Lower lobe of right lung (tissue), 2 donors: ENCODE measurements at regions not wholly inside any gene's neighbourhood (a gene's known extent, or its start where the extent isn't known, plus 50 kb on each side); places are given as distances from the start of the nearest gene placed in this dataset.

Experiments used
- ATAC-seq, 2 donors: fragments of 200-7000 bp; cut with Tn5 transposase; one replicate each; pipeline ENCODE4 v1.9.1; 2020 to 2022; ENCODE audit warnings: mild to moderate bottlenecking in 2 of 2, moderate library complexity in 2 of 2
- DNase-seq: peaks from one replicate; pipeline ENCODE4 v3.0.0-alpha.2; 2020
- H3K27ac ChIP-seq: fragments of 200-600 bp; one replicate; pipeline ENCODE4 v1.8.0; 2022
- H3K27me3 ChIP-seq: fragments of 200-600 bp; one replicate; pipeline ENCODE4 v1.8.0; 2022; ENCODE audit warnings: low read depth
- H3K36me3 ChIP-seq: fragments of 200-600 bp; one replicate; pipeline ENCODE4 v1.8.0; 2022; ENCODE audit warnings: mild to moderate bottlenecking
- H3K4me1 ChIP-seq: fragments of 200-600 bp; one replicate; pipeline ENCODE4 v1.8.0; 2022
- H3K4me3 ChIP-seq: fragments of 200-600 bp; one replicate; pipeline ENCODE4 v1.8.0; 2022; ENCODE audit warnings: mild to moderate bottlenecking
- H3K9me3 ChIP-seq: fragments of 200-600 bp; one replicate; pipeline ENCODE4 v1.8.0; 2022
- intact Hi-C: fragments of 100-400 bp; cut with DNase I; formaldehyde crosslinking; loops from one replicate; pipeline ENCODE4 v1.11.0; 2022
- TF ChIP-seq, protein P1 (sequence below): fragments of 200-600 bp; IDR thresholded peaks from one replicate; pipeline ENCODE4 v1.8.0; 2022; ENCODE audit warnings: antibody characterized with exemption, mild to moderate bottlenecking
- donor health status: DM: no; HTN: yes; CAD: no; lungs with severe emphysema.

DNA sequence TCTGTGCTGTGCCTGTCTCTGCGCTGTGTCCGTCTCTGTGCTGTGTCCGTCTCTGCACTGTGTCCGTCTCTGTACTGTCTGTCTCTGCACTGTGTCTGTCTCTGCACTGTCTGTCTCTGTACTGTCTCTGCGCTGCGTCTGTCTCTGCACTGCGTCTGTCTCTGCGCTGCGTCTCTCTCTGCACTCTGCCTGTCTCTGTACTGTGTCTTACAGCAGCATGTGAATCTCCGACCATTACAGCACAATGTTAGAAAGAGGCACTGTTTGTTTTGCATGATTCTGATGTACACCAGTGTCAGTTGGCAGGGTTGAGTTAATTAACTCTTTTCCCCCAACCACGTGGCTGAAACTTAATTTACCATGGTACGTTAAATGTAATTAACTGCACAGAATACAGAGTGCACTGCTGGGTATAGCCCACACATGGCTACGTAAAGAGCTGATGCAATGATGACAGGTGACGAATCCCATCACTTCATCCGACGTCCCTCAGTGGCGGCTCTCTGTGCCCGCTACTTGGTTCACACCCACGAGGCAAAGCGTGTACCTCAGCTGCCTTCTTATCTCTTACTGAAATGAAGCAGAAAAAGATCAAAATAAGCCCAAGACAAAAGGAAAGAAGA lies 127.7 kb upstream of the SFSWAP start:
- Histone ChIP-seq H3K27me3 (peaks cover 21% of the 10 kb centered on the region), H3K36me3 (no peaks in the 10 kb centered on the region), H3K27ac (no peak overlapping the region), H3K4me3 (no peak overlapping the region), H3K9me3 (no peaks in the 10 kb centered on the region), H3K4me1 (no peaks in the 10 kb centered on the region)
- TF ChIP-seq, protein P1, sequence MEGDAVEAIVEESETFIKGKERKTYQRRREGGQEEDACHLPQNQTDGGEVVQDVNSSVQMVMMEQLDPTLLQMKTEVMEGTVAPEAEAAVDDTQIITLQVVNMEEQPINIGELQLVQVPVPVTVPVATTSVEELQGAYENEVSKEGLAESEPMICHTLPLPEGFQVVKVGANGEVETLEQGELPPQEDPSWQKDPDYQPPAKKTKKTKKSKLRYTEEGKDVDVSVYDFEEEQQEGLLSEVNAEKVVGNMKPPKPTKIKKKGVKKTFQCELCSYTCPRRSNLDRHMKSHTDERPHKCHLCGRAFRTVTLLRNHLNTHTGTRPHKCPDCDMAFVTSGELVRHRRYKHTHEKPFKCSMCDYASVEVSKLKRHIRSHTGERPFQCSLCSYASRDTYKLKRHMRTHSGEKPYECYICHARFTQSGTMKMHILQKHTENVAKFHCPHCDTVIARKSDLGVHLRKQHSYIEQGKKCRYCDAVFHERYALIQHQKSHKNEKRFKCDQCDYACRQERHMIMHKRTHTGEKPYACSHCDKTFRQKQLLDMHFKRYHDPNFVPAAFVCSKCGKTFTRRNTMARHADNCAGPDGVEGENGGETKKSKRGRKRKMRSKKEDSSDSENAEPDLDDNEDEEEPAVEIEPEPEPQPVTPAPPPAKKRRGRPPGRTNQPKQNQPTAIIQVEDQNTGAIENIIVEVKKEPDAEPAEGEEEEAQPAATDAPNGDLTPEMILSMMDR: no peak
- DNase-seq (no peak), ATAC-seq (no peak)
- intact Hi-C loops: no loop called here

DNA sequence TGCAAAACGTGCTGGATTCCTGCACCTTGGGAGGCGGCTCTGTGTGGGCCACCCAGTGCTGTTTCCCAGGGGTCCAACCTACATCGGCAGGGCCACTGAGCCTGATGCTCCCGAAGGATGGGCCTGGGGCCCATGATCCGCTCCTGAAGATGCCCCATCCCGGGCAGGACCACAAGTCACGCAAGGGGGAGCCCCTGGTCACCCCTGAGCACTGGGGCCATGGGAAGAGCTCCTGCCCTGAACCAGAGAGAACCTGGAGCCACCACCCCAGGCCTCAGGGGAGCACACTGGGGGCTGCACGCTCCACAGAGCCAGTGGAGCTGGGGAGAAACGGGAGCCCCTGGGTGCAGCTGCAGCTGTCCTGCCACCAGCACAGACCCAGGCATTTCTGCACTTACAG lies 124.6 kb upstream of the SFSWAP start:
- H3K4me1 ChIP-seq: no peaks in the 10 kb centered on the region
- intact Hi-C loops: no loop called here
- H3K4me3 ChIP-seq: no peak overlapping the region
- TF ChIP-seq, protein P1: no peak
- H3K27ac ChIP-seq: no peak overlapping the region
- DNase-seq (no peak), ATAC-seq (peak in 1 of 2 donors; percentile 13)
- peaks cover 10% of the 10 kb centered on the region for H3K27me3 ChIP-seq
- no peaks in the 10 kb centered on the region for H3K36me3 ChIP-seq
- no peaks in the 10 kb centered on the region for H3K9me3 ChIP-seq

DNA sequence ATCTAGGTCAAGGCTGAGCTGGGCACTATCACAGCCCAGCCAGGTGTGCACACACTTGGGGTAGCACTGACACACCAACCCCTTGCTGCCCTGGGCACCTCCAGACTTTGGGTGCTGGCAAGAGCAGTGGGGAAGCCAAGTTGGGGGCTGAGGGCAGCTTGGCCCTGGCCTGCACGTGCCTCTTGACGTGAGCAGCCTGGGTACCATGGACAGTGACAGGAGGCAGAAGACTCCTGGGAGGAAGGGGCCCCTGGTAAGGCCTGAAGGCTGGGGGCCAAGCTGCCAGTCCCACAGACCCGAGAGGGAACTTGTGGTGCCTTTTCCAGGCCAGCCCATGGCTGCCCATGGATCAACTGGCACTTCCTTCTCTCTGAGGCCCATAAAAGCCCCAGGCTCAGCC lies 124.1 kb upstream of the SFSWAP start:
- no peak for ATAC-seq
- Histone ChIP-seq H3K9me3 (no peaks in the 10 kb centered on the region), H3K36me3 (no peaks in the 10 kb centered on the region), H3K27me3 (peaks cover 10% of the 10 kb centered on the region), H3K4me1 (no peaks in the 10 kb centered on the region), H3K4me3 (no peak overlapping the region), H3K27ac (no peak overlapping the region)
- TF ChIP-seq, protein P1: no peak
- intact Hi-C loops: no loop called here
- DNase-seq: no peak

DNA sequence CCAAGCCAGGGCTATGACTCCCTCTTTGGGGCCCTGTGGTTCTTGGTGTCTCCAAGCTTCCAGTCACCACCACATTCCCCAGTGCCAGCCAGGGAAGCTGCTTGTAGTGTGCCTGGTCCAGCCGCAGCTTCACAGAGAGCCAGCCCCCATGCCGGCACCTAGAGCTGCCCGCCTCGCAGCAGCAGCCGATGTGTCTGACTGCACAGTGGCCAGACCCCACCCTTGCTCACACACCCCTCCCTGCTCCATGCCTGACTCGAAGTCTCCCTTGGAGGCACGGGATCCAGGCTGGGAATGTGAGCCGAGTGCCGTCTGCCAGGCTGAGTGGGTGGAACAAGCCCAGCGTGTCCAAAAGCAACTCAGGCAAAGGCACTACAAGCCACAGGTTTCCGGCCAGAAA lies 123.3 kb upstream of the SFSWAP start:
- intact Hi-C loops: no loop called here
- DNase-seq: no peak
- TF ChIP-seq, protein P1: no peak
- no peaks in the 10 kb centered on the region for H3K4me1 ChIP-seq
- no peak overlapping the region for H3K27ac ChIP-seq
- H3K36me3 ChIP-seq: no peaks in the 10 kb centered on the region
- H3K27me3 ChIP-seq: peaks cover 10% of the 10 kb centered on the region
- no peaks in the 10 kb centered on the region for H3K9me3 ChIP-seq
- no peak overlapping the region for H3K4me3 ChIP-seq
- peak in 1 of 2 donors; percentile 12 for ATAC-seq

DNA sequence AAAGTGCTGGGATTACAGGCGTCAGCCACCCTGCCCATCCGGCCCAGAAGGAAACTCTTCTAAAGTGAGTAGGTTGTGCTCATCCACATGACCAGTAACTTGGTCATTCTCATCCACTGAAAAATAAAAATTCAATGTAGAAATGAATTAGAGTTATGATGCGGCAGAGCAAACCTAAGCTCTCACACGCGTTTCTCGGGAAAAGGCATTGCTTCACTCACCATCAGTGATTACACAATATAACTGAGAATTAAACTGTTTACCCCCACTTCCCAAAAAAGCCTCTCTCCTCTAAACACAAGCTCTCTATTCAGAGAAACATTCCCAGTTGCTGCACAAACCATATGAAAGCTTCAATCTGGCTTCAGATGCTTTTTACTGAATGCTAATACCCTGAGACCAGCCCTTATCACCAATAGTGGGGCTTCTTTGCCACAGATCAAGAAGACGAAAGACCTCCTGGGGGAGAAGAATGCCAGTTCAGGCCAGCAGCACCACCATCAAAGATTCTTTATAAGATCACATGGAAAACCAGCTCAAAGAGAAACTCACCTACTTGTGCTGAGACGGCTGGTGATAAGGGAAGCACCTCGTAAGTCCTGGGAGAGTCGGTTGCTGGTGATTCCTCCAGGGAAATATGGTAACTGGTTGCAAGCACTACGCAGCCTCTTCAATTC lies 121.5 kb upstream of the SFSWAP start:
- H3K36me3 ChIP-seq: no peaks in the 10 kb centered on the region
- ATAC-seq (no peak), DNase-seq (no peak)
- H3K4me1 ChIP-seq: no peaks in the 10 kb centered on the region
- H3K9me3 ChIP-seq: no peaks in the 10 kb centered on the region
- peaks cover 10% of the 10 kb centered on the region for H3K27me3 ChIP-seq
- TF ChIP-seq, protein P1: no peak
- H3K27ac ChIP-seq: no peak overlapping the region
- H3K4me3 ChIP-seq: no peak overlapping the region
- intact Hi-C loops: no loop called here
